Effector memory CD4-positive, alpha-beta T cell (primary cell): ENCODE measurements at regions not wholly inside any gene's neighbourhood (a gene's known extent, or its start where the extent isn't known, plus 50 kb on each side); places are given as distances from the start of the nearest gene placed in this dataset.

Experiments
- DNase-seq, 3 donors: peaks; one replicate each; pipeline ENCODE4 v3.0.0-alpha.2; 2020
- H3K27ac ChIP-seq: 2 replicates; pipeline ENCODE4 v1.7.0; 2013; ENCODE audit warnings: mild to moderate bottlenecking, low read length, moderate library complexity; ENCODE audit not compliant: insufficient read depth, poor library complexity, severe bottlenecking
- H3K27me3 ChIP-seq: replicated peaks from 2 replicates; pipeline ENCODE4 v1.7.0; 2013; ENCODE audit warnings: mild to moderate bottlenecking, low read length; ENCODE audit not compliant: insufficient read depth, control insufficient read depth, poor library complexity, severe bottlenecking
- H3K36me3 ChIP-seq: 2 replicates; pipeline ENCODE4 v1.7.0; 2013; ENCODE audit warnings: mild to moderate bottlenecking, low read length, moderate library complexity; ENCODE audit not compliant: control insufficient read depth, insufficient read depth
- H3K4me1 ChIP-seq: 2 replicates; pipeline ENCODE4 v1.7.0; 2013; ENCODE audit warnings: low read length, mild to moderate bottlenecking; ENCODE audit not compliant: control insufficient read depth, insufficient read depth, poor library complexity, severe bottlenecking
- H3K4me3 ChIP-seq: 2 replicates; pipeline ENCODE4 v1.7.0; 2013; ENCODE audit warnings: low read length, low read depth, mild to moderate bottlenecking; ENCODE audit not compliant: insufficient read depth, poor library complexity, severe bottlenecking
- H3K9me3 ChIP-seq: 2 replicates; pipeline ENCODE4 v1.7.0; 2013; ENCODE audit warnings: mild to moderate bottlenecking, low read length, moderate library complexity; ENCODE audit not compliant: control insufficient read depth

DNA sequence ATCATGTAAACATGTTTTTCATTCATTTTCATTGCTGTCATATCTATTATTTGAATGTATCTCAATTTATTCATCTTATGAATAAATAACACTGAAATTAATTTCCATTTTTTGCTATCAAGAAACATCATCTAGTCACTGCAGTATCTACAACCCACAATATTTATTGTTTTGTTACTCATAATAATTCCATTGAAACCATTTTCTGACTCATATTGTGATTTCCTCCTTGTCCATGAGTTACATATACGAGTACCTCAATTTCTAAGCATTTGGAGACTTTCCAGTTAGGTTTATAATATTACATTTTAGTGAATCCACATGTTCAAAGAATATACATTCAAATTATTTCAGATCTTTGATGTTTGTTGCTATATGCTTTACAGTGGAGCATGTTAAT lies 1524.0 kb downstream of the SLITRK1 start:
- Histone ChIP-seq H3K36me3 (no peaks in the 10 kb centered on the region), H3K9me3 (no peaks in the 10 kb centered on the region), H3K27ac (no peak overlapping the region), H3K27me3 (no peaks in the 10 kb centered on the region), H3K4me1 (no peaks in the 10 kb centered on the region), H3K4me3 (no peak overlapping the region)
- DNase-seq, result no peak

DNA sequence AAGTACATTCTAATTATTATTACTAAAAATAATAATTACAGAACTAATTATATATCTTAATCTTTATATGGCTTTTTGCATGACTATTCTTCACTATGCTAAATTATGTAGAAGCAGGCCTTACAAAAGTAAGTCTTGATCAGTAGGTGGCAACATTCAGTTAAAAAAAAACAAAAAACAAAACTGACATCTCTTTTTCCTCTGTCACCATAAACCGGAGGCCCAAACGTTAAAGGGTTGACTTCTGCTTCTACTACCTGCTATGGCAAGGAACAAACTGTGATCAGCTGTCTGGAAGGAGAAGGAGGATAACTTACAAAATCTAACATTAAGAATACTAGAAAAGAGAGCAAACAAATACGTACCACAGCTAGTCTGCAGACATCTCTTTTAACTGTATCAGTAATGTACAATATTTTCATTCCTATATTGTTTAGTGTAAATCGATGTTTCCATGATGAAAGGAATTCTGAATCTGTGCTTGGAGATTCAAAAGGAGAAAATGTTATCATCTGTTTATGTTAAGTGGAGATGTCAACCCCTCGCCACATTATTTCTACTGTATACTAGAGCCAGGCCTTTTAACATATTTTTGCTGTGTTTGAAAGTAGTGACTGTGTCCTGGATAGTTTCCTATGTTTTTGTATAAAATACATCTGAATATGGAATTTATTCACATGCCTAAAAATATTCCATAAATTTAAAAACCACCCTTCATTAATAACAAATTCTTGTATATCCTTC lies 1525.4 kb downstream of the SLITRK1 start:
- Histone ChIP-seq H3K4me1 (no peaks in the 10 kb centered on the region), H3K9me3 (no peaks in the 10 kb centered on the region), H3K27me3 (no peaks in the 10 kb centered on the region), H3K27ac (no peak overlapping the region), H3K36me3 (no peaks in the 10 kb centered on the region), H3K4me3 (no peak overlapping the region)
- DNase-seq, result no peak

GRCh38 chr13:82344867-82345266 lies 1537.4 kb downstream of the SLITRK1 start:
- H3K4me3 ChIP-seq, result no peak overlapping the region
- DNase-seq, result no peak
- H3K27me3 ChIP-seq, result no peaks in the 10 kb centered on the region
- H3K4me1 ChIP-seq, result no peaks in the 10 kb centered on the region
- no peaks in the 10 kb centered on the region for H3K36me3 ChIP-seq
- H3K9me3 ChIP-seq, result no peaks in the 10 kb centered on the region
- H3K27ac ChIP-seq, result no peak overlapping the region

DNA sequence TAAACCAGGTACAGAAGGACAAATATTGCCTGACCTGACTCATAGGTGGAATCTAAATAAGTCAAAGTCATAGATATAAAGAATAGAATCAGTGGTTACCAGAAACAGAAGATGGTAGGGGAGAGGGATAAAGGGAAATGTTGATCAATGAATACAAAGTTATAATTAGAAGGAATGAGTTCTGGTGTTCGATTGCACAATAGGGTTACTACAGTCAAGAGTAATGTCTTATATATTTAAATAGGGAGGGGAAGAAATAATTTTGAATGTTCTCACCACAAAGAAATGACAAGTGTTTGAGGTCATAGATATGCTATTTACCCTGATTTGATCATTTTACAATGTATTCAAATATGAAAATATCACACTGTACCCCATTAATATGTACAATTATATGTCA lies 1541.2 kb downstream of the SLITRK1 start:
- Histone ChIP-seq H3K4me1 (no peaks in the 10 kb centered on the region), H3K36me3 (no peaks in the 10 kb centered on the region), H3K27ac (no peak overlapping the region), H3K27me3 (no peaks in the 10 kb centered on the region), H3K9me3 (no peaks in the 10 kb centered on the region), H3K4me3 (no peak overlapping the region)
- no peak for DNase-seq

- DNase-seq, result no peak
- no peaks in the 10 kb centered on the region for H3K36me3 ChIP-seq
- H3K4me3 ChIP-seq, result no peak overlapping the region
- no peaks in the 10 kb centered on the region for H3K27me3 ChIP-seq
- no peaks in the 10 kb centered on the region for H3K9me3 ChIP-seq
- H3K4me1 ChIP-seq, result no peaks in the 10 kb centered on the region
- no peak overlapping the region for H3K27ac ChIP-seq
Measured at GRCh38 chr13:82330499-82330898, 1551.8 kb downstream of the SLITRK1 start.

DNA sequence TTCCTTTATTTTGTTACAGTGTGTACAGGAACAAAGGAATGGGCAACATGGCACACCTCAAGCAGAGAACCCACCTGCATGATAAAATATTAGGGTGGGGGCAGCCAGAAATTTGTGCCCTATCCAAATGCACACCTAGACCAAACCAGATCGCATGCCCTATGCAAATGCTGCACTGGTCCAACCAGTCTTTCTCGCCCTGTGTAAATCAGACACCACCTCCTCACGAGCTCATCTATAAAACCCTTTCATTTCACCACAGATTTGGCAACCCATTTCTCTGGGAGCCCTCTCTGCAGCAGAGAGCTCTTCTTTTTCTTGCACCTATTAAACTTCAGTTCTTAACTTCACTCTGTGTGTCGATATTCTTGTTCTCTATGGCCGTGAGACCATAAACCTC lies 1559.2 kb downstream of the SLITRK1 start:
- no peak overlapping the region for H3K4me3 ChIP-seq
- no peaks in the 10 kb centered on the region for H3K27me3 ChIP-seq
- no peaks in the 10 kb centered on the region for H3K36me3 ChIP-seq
- H3K4me1 ChIP-seq, result no peaks in the 10 kb centered on the region
- H3K27ac ChIP-seq, result no peak overlapping the region
- peaks cover 4% of the 10 kb centered on the region for H3K9me3 ChIP-seq
- DNase-seq, result no peak

GRCh38 chr13:82305588-82305987 lies 1576.7 kb downstream of the SLITRK1 start:
- no peaks in the 10 kb centered on the region for H3K36me3 ChIP-seq
- H3K27me3 ChIP-seq, result no peaks in the 10 kb centered on the region
- no peak for DNase-seq
- H3K4me1 ChIP-seq, result no peaks in the 10 kb centered on the region
- no peaks in the 10 kb centered on the region for H3K9me3 ChIP-seq
- no peak overlapping the region for H3K27ac ChIP-seq
- H3K4me3 ChIP-seq, result no peak overlapping the region

GRCh38 chr13:82298106-82298505 lies 1584.2 kb downstream of the SLITRK1 start:
- H3K9me3 ChIP-seq, result no peaks in the 10 kb centered on the region
- DNase-seq, result no peak
- H3K27ac ChIP-seq, result no peak overlapping the region

GRCh38 chr13:82294226-82294625 lies 1588.0 kb downstream of the SLITRK1 start:
- Histone ChIP-seq H3K27me3 (no peaks in the 10 kb centered on the region), H3K4me3 (no peak overlapping the region), H3K36me3 (no peaks in the 10 kb centered on the region), H3K27ac (no peak overlapping the region), H3K9me3 (no peaks in the 10 kb centered on the region), H3K4me1 (no peaks in the 10 kb centered on the region)
- DNase-seq, result no peak

More at GRCh38 chr13:82298106-82298505, 1584.2 kb downstream of the SLITRK1 start:
- H3K36me3 ChIP-seq, result no peaks in the 10 kb centered on the region
- no peak overlapping the region for H3K4me3 ChIP-seq
- H3K27me3 ChIP-seq, result no peaks in the 10 kb centered on the region
- no peaks in the 10 kb centered on the region for H3K4me1 ChIP-seq

DNA sequence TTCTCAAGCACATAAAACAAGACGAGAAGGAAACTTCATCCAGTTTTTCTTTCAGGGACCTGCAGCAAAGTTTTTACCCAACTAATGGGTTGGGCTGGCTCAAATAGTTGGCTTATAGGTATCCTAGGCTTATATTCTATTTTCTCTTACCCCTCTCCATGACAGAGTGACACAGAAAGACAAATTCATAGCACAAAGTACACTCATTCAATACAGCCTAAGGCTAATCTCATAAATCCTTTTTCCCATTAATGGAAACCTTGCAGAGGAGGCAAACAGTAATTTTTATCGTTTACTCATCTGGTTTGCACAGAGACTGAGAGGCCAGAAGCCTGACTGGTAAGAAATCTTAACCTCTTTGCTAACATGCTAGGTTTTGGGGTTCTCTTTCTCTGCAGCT lies 1589.9 kb downstream of the SLITRK1 start:
- Histone ChIP-seq H3K9me3 (no peaks in the 10 kb centered on the region), H3K27me3 (no peaks in the 10 kb centered on the region), H3K4me3 (no peak overlapping the region), H3K27ac (no peak overlapping the region), H3K36me3 (no peaks in the 10 kb centered on the region), H3K4me1 (no peaks in the 10 kb centered on the region)
- no peak for DNase-seq
